ENCODE measurements at regions not wholly inside any gene's neighbourhood (a gene's known extent, or its start where the extent isn't known, plus 50 kb on each side); places are given as distances from the start of the nearest gene placed in this dataset.

- no peak for TF ChIP-seq JUND (IDR thresholded peaks at IDR 0.05)
- no peak for TF ChIP-seq RFX5 (IDR thresholded peaks at IDR 0.05; ENCODE audit: low read length)
- TF ChIP-seq GABPA (IDR thresholded peaks at IDR 0.05; ENCODE audit: low read depth), result no peak
- TF ChIP-seq FOXM1 (IDR thresholded peaks at IDR 0.05; ENCODE audit: low read depth), result no peak
These were observed 438.9 kb upstream of the EPHA7 start (continued) for GRCh38 chr6:93858213-93858612.

- no peaks in the 10 kb centered on the region for H3K36me3 ChIP-seq (replicated peaks in 1 of 2; ENCODE audit: control insufficient read depth in 1 of 2, insufficient read depth in 2 of 2, low read length in 1 of 2)
- H3K4me3 ChIP-seq (ENCODE audit: low read depth in 2 of 2, low read length in 1 of 2), result no peak overlapping the region
- no peak overlapping the region for H3K27ac ChIP-seq (ENCODE audit: low read depth in 2 of 2, low read length in 1 of 2)
- H3F3A ChIP-seq (replicated peaks; ENCODE audit: insufficient read depth), result no peaks in the 10 kb centered on the region
- TF ChIP-seq JUND (IDR thresholded peaks at IDR 0.05), result no peak
- TF ChIP-seq MEF2A (IDR thresholded peaks at IDR 0.05; ENCODE audit: borderline replicate concordance, low read depth), result no peak
- TF ChIP-seq REST (IDR thresholded peaks at IDR 0.05; ENCODE audit: low read depth, low read length), result no peak
- TF ChIP-seq ZBTB33 (IDR thresholded peaks at IDR 0.05; ENCODE audit: borderline replicate concordance, low read depth), result no peak
- TF ChIP-seq USF2 (IDR thresholded peaks at IDR 0.05; ENCODE audit: borderline replicate concordance, low read depth, low read length), result no peak
- TF ChIP-seq TAF1 (IDR thresholded peaks at IDR 0.05; ENCODE audit: borderline replicate concordance, low read depth, low read length), result no peak
- no peak for TF ChIP-seq IRF3 (IDR thresholded peaks at IDR 0.05; ENCODE audit: low read depth, low read length)
- no peak for TF ChIP-seq GATA2 (CRISPR knock-in tag; IDR thresholded peaks at IDR 0.05)
- no peak overlapping the region for H3K9ac ChIP-seq
- H3K9me2 ChIP-seq, result no peaks in the 10 kb centered on the region
- CTCF ChIA-PET, result no interaction called here
- no peak overlapping the region for H3K4me2 ChIP-seq
- H3K79me2 ChIP-seq (ENCODE audit: insufficient read depth), result no peaks in the 10 kb centered on the region
- no peaks in the 10 kb centered on the region for H4K20me1 ChIP-seq (ENCODE audit: insufficient read depth)
- no peaks in the 10 kb centered on the region for H3K27me3 ChIP-seq (ENCODE audit: insufficient read depth)
- no peak for DNase-seq
- H3K9me3 ChIP-seq, result no peaks in the 10 kb centered on the region
- POLR2A ChIA-PET, result no interaction called here
- 51% methylated on average over 4 of the region's 4 CpGs for WGBS (ENCODE audit: low lambda C conversion rate)
- H2AFZ ChIP-seq (ENCODE audit: low read depth), result no peak overlapping the region
- no peaks in the 10 kb centered on the region for H3K4me1 ChIP-seq (ENCODE audit: control insufficient read depth in 1 of 2, insufficient read depth in 2 of 2, low read depth in 1 of 2, low read length in 1 of 2)
These were observed 430.5 kb upstream of the EPHA7 start for GRCh38 chr6:93849857-93850256.

Measured in SK-N-SH (cell line).